ENCODE measurements at regions not wholly inside any gene's neighbourhood (a gene's known extent, or its start where the extent isn't known, plus 50 kb on each side); places are given as distances from the start of the nearest gene placed in this dataset.

DNA sequence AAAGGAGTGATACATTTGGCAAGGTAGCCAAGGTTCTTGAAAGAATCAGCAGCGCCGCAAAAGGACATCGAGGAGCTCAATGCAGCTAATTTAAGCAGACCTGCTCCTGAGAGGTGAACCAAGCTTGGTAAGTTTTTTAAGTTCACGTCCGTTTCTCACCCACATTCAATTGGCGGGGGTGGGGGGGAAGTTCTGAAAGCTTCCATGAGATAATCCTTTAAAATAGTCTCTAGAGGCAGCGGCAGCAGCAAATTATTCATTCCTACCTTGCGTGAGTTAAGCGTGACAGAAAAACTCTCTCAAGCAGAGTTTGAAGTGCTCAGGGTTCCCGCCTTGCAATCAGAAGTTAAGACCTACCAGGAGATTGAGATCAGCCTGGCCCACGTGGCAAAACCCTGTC lies 97.3 kb upstream of the NHSL1 start:
- Histone ChIP-seq H3K18ac (ENCODE audit: insufficient read length, low read depth, low read length) (no peak overlapping the region), H3K79me1 (ENCODE audit: insufficient read depth, low read depth, low read length, poor library complexity, severe bottlenecking) (no peaks in the 10 kb centered on the region), H2BK12ac (ENCODE audit: insufficient read length, low read depth, low read length) (no peak overlapping the region), H3K27ac (ENCODE audit: insufficient read length, low read depth, low read length) (no peak overlapping the region), H3K14ac (ENCODE audit: insufficient read depth, low read length) (no peak overlapping the region), H2BK15ac (ENCODE audit: low read depth, low read length) (no peak overlapping the region), H3K79me2 (ENCODE audit: insufficient read depth, low read length) (no peaks in the 10 kb centered on the region; the same call in 1 of the 2 replicates), H3T11ph (ENCODE audit: low read length) (no peak overlapping the region), H3K23ac (ENCODE audit: insufficient read length, low read depth, low read length) (no peak overlapping the region), H3K56ac (ENCODE audit: insufficient read length, low read depth, low read length) (no peak overlapping the region), H4K20me1 (ENCODE audit: control insufficient read depth, insufficient read depth, insufficient read length) (no peaks in the 10 kb centered on the region), H4K5ac (ENCODE audit: insufficient read length, low read depth, low read length) (no peak overlapping the region), H3K4ac (ENCODE audit: low read depth, low read length) (no peak overlapping the region), H2AFZ (ENCODE audit: low read length) (no peak overlapping the region), H4K8ac (replicated peaks; ENCODE audit: insufficient read length, low read depth, low read length) (no peak overlapping the region), H3K9me3 (ENCODE audit: control insufficient read depth, low read depth, low read length) (no peaks in the 10 kb centered on the region), H3K23me2 (ENCODE audit: insufficient read length, low read depth, low read length, poor library complexity, severe bottlenecking) (no peaks in the 10 kb centered on the region), H3K9ac (ENCODE audit: extremely low read depth, insufficient read length, low read length) (no peak overlapping the region), H2BK20ac (ENCODE audit: low read depth, low read length, poor library complexity, severe bottlenecking) (no peak overlapping the region), H2AK5ac (ENCODE audit: insufficient read length, low read length) (no peak overlapping the region), H4K91ac (ENCODE audit: insufficient read length, low read depth, low read length) (no peak overlapping the region), H2BK120ac (ENCODE audit: low read depth, low read length, poor library complexity, severe bottlenecking) (no peak overlapping the region), H3K4me1 (ENCODE audit: insufficient read depth, low read length) (peaks cover 8% of the 10 kb centered on the region; the same call in 1 of the 2 replicates), H3K4me2 (ENCODE audit: insufficient read depth, insufficient read length, low read length) (no peak overlapping the region), H2BK5ac (ENCODE audit: insufficient read length, low read length) (no peak overlapping the region), H3K27me3 (ENCODE audit: insufficient read depth, low read length) (no peaks in the 10 kb centered on the region)
- DNase-seq: no peak
- Mint-ChIP-seq H3K4me3 (no peak overlapping the region), H3K4me1 (peaks cover 48 to 52% of the 10 kb centered on the region in 2 experiments), H3K27me3 (ENCODE audit: low read depth) (no peaks in the 10 kb centered on the region), H3K27ac (peak overlapping the region in 1 of 3 experiments; percentile 87; a peak in 3 of 7 replicates), H3K36me3 (ENCODE audit: insufficient read depth in 1 of 3, low read depth in 3 of 3) (0 out of 7 replicates have a peak, but pooled peaks cover 0 to 3% (median 0%) of the 10 kb centered on the region in 3 experiments), H3K9me3 (no peaks in the 10 kb centered on the region)
- no CpG with 5 or more reads among the region's 11 CpGs for WGBS (ENCODE audit: extremely low coverage, insufficient read length, low lambda C conversion rate)
- TF ChIP-seq, protein P1, sequence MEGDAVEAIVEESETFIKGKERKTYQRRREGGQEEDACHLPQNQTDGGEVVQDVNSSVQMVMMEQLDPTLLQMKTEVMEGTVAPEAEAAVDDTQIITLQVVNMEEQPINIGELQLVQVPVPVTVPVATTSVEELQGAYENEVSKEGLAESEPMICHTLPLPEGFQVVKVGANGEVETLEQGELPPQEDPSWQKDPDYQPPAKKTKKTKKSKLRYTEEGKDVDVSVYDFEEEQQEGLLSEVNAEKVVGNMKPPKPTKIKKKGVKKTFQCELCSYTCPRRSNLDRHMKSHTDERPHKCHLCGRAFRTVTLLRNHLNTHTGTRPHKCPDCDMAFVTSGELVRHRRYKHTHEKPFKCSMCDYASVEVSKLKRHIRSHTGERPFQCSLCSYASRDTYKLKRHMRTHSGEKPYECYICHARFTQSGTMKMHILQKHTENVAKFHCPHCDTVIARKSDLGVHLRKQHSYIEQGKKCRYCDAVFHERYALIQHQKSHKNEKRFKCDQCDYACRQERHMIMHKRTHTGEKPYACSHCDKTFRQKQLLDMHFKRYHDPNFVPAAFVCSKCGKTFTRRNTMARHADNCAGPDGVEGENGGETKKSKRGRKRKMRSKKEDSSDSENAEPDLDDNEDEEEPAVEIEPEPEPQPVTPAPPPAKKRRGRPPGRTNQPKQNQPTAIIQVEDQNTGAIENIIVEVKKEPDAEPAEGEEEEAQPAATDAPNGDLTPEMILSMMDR (conservative IDR thresholded peaks at IDR 0.05): no peak
